Fibroblast of lung (primary cell): ENCODE measurements at regions not wholly inside any gene's neighbourhood (a gene's known extent, or its start where the extent isn't known, plus 50 kb on each side); places are given as distances from the start of the nearest gene placed in this dataset.

ENCODE experiments used
- CTCF ChIP-seq, 2 donors: IDR thresholded peaks in 1 of 2; conservative IDR thresholded peaks in 1 of 2; 1 replicate in 1 of 2; 2 replicates in 1 of 2; pipeline ENCODE4 v1.5.1; 2011 to 2012; ENCODE audit warnings: low read length in 2 of 2, control low read depth in 1 of 2, inconsistent platforms in 1 of 2, low read depth in 1 of 2, mild to moderate bottlenecking in 1 of 2
- EZH2 ChIP-seq: IDR thresholded peaks from 2 replicates; pipeline ENCODE4 v1.5.1; 2012; ENCODE audit warnings: low read length, control low read depth, mild to moderate bottlenecking; ENCODE audit errors: missing control alignments

GRCh38 chr3:106371221-106371970, 502.6 kb upstream of the CBLB start:
- TF ChIP-seq CTCF (conservative IDR thresholded peaks at IDR 0.05 in 1 of 2, IDR thresholded peaks at IDR 0.05 in 1 of 2; ENCODE audit: low read depth in 1 of 2, low read length in 2 of 2), result no peak
- TF ChIP-seq EZH2, result no peak
